HCT116 (cell line): ENCODE measurements at regions not wholly inside any gene's neighbourhood (a gene's known extent, or its start where the extent isn't known, plus 50 kb on each side); places are given as distances from the start of the nearest gene placed in this dataset.

Experiments used
- ATAC-seq: fragments of 200-7000 bp; cut with Tn5 transposase; 2 replicates; pipeline ENCODE4 v1.9.1; 2020; ENCODE audit warnings: mild to moderate bottlenecking, moderate library complexity
- BruUV-seq: library from RNA; stranded (reverse); fragments of 400-500 nt; replicated peaks from 2 replicates; lab custom pipeline; 2021; lab: Mats Ljungman, UMichigan
- CTCF ChIA-PET: fragments of 300-600 bp; sonication (Branson Sonifier 250); formaldehyde crosslinking; loops from one replicate; lab custom pipeline; 2021; ENCODE audit warnings: antibody characterized with exemption; lab: Charles Lee
- POLR2A ChIA-PET: fragments of 300-600, 350-600 bp; sonication (Branson Sonifier 250); formaldehyde crosslinking; loops from one replicate; lab custom pipeline; 2021; ENCODE audit warnings: antibody characterized with exemption; lab: Charles Lee
- RAD21 ChIA-PET, 2 experiments: fragments of 300-600 bp; sonication (Branson Sonifier 250); formaldehyde crosslinking; loops; one replicate each; lab custom pipeline; 2023; ENCODE audit warnings: low total read pairs in 2 of 2; ENCODE audit not compliant: uncharacterized antibody in 2 of 2, unreplicated experiment in 2 of 2, low non-redundant PET in 1 of 2; lab: Charles Lee
- DNase-seq: peaks from one replicate; pipeline ENCODE4 v3.0.0-alpha.2; 2010; ENCODE audit warnings: low read depth, low spot score
- H2AFZ ChIP-seq: fragments of 200-600 bp; shearing (Covaris generic), sonication (generic); 2 replicates; pipeline ENCODE4 v1.6.1; 2017; ENCODE audit warnings: low read depth, mixed run types, mixed read lengths, antibody characterized with exemption, low read length; ENCODE audit not compliant: poor library complexity, severe bottlenecking
- H3K27ac ChIP-seq: 2 replicates; pipeline ENCODE4 v1.5.1; 2012; ENCODE audit warnings: low read depth, low read length
- H3K27me3 ChIP-seq: fragments of 200-600 bp; sonication (generic); 2 replicates; pipeline ENCODE4 v1.6.1; 2016; ENCODE audit warnings: mixed run types, low read length, mixed read lengths; ENCODE audit not compliant: insufficient read depth
- H3K36me3 ChIP-seq, 2 experiments: fragments of 200-500 bp in 1 of 2; fragments of 200-600 bp in 1 of 2; sonication (Bioruptor generic) in 1 of 2; sonication (generic) in 1 of 2; 2 replicates each; pipeline versions ENCODE4 v1.5.1 to v1.6.1; 2014 to 2016; ENCODE audit warnings: low read length in 2 of 2, inconsistent platforms in 1 of 2, mixed read lengths in 1 of 2, mixed run types in 1 of 2; ENCODE audit not compliant: insufficient read depth in 2 of 2, control insufficient read depth in 1 of 2
- H3K4me1 ChIP-seq, 2 experiments: fragments of 200-600 bp in 1 of 2; sonication (generic) in 1 of 2; 2 replicates each; pipeline versions ENCODE4 v1.5.1 to v1.6.1; 2012 to 2017; ENCODE audit warnings: low read length in 2 of 2, inconsistent platforms in 1 of 2, mild to moderate bottlenecking in 1 of 2, mixed read lengths in 1 of 2, mixed run types in 1 of 2, moderate library complexity in 1 of 2; ENCODE audit not compliant: insufficient read depth in 2 of 2, control insufficient read depth in 1 of 2
- H3K4me2 ChIP-seq: fragments of 200-600 bp; sonication (generic); 2 replicates; pipeline ENCODE4 v1.6.1; 2017; ENCODE audit warnings: mixed run types, low read length, mixed read lengths
- H3K4me3 ChIP-seq, 2 experiments: fragments of 200-600 bp in 1 of 2; sonication (generic) in 1 of 2; replicated peaks in 1 of 2; 2 replicates each; pipeline ENCODE4 v1.5.1; 2011 to 2016; ENCODE audit warnings: low read length in 2 of 2, control low read depth in 1 of 2, low read depth in 1 of 2, mild to moderate bottlenecking in 1 of 2, mixed read lengths in 1 of 2, mixed run types in 1 of 2
- H3K79me2 ChIP-seq: fragments of 200-600 bp; sonication (generic); 2 replicates; pipeline ENCODE4 v1.6.1; 2017; ENCODE audit warnings: mild to moderate bottlenecking, mixed run types, low read length, moderate library complexity, mixed read lengths; ENCODE audit not compliant: insufficient read depth
- H3K9ac ChIP-seq: fragments of 200-600 bp; sonication (generic); 2 replicates; pipeline ENCODE4 v1.6.1; 2016; ENCODE audit warnings: low read length, mixed read lengths
- H3K9me2 ChIP-seq: fragments of 200-600 bp; sonication (generic), shearing (Covaris generic); 2 replicates; pipeline ENCODE4 v1.6.1; 2017; ENCODE audit warnings: mixed run types, mild to moderate bottlenecking, moderate library complexity; ENCODE audit not compliant: insufficient read depth
- H3K9me3 ChIP-seq, 2 experiments: fragments of 200-500 bp in 1 of 2; fragments of 200-600 bp in 1 of 2; sonication (Bioruptor generic) in 1 of 2; sonication (generic) in 1 of 2; 2 replicates each; pipeline ENCODE4 v1.6.1; 2014 to 2017; ENCODE audit warnings: low read length in 2 of 2, mixed read lengths in 2 of 2, inconsistent platforms in 1 of 2, low read depth in 1 of 2, mild to moderate bottlenecking in 1 of 2, mixed run types in 1 of 2, moderate library complexity in 1 of 2; ENCODE audit not compliant: control insufficient read depth in 1 of 2, insufficient read depth in 1 of 2
- H4K20me1 ChIP-seq: fragments of 200-600 bp; sonication (generic), shearing (Covaris generic); 2 replicates; pipeline ENCODE4 v1.6.1; 2017; ENCODE audit warnings: mixed run types, mild to moderate bottlenecking, moderate library complexity; ENCODE audit not compliant: insufficient read depth
- CBX3 ChIP-seq: IDR thresholded peaks from 2 replicates; pipeline ENCODE4 v1.6.1; 2012; ENCODE audit warnings: low read depth
- CEBPB ChIP-seq: IDR thresholded peaks from 2 replicates; pipeline ENCODE4 v1.6.1; 2012; ENCODE audit warnings: low read depth
- EGR1 ChIP-seq: IDR thresholded peaks from 2 replicates; pipeline ENCODE4 v1.6.1; 2012; ENCODE audit warnings: low read depth
- ELF1 ChIP-seq: IDR thresholded peaks from 2 replicates; pipeline ENCODE4 v1.6.1; 2012; ENCODE audit warnings: low read depth, borderline replicate concordance
- EZH2phosphoT487 ChIP-seq: fragments of 200-600 bp; IDR thresholded peaks from 2 replicates; pipeline ENCODE4 v1.6.1; 2018; ENCODE audit warnings: antibody characterized with exemption, borderline replicate concordance
- FOSL1 ChIP-seq: IDR thresholded peaks from 2 replicates; pipeline ENCODE4 v1.6.1; 2012; ENCODE audit warnings: low read depth
- POLR2AphosphoS5 ChIP-seq: IDR thresholded peaks from 2 replicates; pipeline ENCODE4 v1.6.1; 2011; ENCODE audit warnings: mild to moderate bottlenecking, low read depth, low read length, moderate library complexity
- SP1 ChIP-seq: IDR thresholded peaks from 2 replicates; pipeline ENCODE4 v1.6.1; 2012; ENCODE audit warnings: low read depth
- SRF ChIP-seq: IDR thresholded peaks from 2 replicates; pipeline ENCODE4 v1.6.1; 2012; ENCODE audit warnings: low read depth
- YY1 ChIP-seq: IDR thresholded peaks from 2 replicates; pipeline ENCODE4 v1.6.1; 2011; ENCODE audit warnings: low read length, low read depth, moderate library complexity, mild to moderate bottlenecking; ENCODE audit not compliant: insufficient replicate concordance; ENCODE audit errors: extremely low read depth
- ZFX ChIP-seq: fragments of 450-650 bp; IDR thresholded peaks from 2 replicates; pipeline ENCODE4 v1.6.1; 2017
- intact Hi-C: fragments of 100-400 bp; cut with micrococcal nuclease; formaldehyde crosslinking; loops from 2 replicates; pipeline ENCODE4 v1.10.0; 2022
- TF ChIP-seq, protein P1 (sequence below): IDR thresholded peaks from 2 replicates; pipeline ENCODE4 v1.6.1; 2012

DNA sequence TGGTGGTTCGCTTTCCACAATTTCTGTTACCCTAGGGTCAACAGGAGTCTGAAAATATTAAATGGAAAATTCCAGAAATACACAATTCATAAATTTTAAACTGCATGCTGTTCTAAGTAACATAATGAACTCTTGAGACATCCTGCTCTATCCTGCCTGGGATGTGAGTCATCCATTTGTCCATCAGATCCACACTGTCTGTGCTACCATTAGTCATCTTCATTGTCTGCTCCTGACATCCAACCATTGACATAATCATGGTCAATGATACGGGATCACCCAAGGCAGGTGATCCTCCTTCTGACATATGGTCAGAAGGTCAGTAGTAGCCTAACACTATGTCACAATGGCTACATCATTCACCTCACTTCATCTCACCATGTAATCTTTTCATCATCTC lies 276.7 kb upstream of the KIF2A start:
- Histone ChIP-seq H3K9me2 (no peaks in the 10 kb centered on the region), H3K27me3 (peaks cover 14% of the 10 kb centered on the region; the same call in 1 of the 2 replicates), H3K27ac (no peak overlapping the region), H3K9me3 (no peaks in the 10 kb centered on the region), H3K9ac (no peak overlapping the region), H3K4me2 (no peak overlapping the region), H3K36me3 (no peaks in the 10 kb centered on the region), H3K4me1 (no peaks in the 10 kb centered on the region), H3K4me3 (no peak overlapping the region), H2AFZ (no peak overlapping the region), H4K20me1 (no peaks in the 10 kb centered on the region), H3K79me2 (no peaks in the 10 kb centered on the region)
- BruUV-seq, result no TSS peak
- ATAC-seq (no peak), DNase-seq (no peak)
- TF ChIP-seq ZFX (no peak), POLR2AphosphoS5 (no peak), CBX3 (no peak), YY1 (no peak), FOSL1 (no peak)
- intact Hi-C loops, result no loop called here
- CTCF ChIA-PET, result no interaction called here
- POLR2A ChIA-PET, result no interaction called here
- RAD21 ChIA-PET, result no interaction called here

DNA sequence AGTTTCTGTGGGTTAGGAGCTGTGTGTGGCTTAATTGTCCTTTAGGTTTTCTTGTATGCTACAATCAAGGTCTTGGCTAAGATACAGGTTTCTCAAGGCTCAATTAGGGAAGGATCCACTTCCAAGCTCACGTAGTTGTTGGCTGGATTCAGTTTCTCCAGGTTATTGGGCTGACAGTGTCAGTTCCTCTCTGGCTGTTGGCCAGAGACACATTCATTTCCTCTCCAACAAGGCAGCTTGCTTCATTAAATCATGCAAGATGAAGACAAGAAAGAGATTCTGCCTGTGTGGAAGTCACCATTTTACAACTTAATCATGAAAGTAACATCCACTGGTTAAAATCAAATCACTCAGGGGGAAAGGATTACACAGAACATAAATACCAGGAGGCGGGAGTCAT lies 275.7 kb upstream of the KIF2A start:
- Histone ChIP-seq H3K27me3 (peaks cover 12% of the 10 kb centered on the region; the same call in 1 of the 2 replicates), H3K9me3 (no peaks in the 10 kb centered on the region), H3K4me2 (no peak overlapping the region), H3K9ac (no peak overlapping the region), H4K20me1 (no peaks in the 10 kb centered on the region), H3K4me1 (no peaks in the 10 kb centered on the region)
- CTCF ChIA-PET, result no interaction called here
- BruUV-seq, result no TSS peak
- intact Hi-C loops, result no loop called here
- DNase-seq, result no peak
- TF ChIP-seq CEBPB (no peak), SRF (no peak), EZH2phosphoT487 (no peak), SP1 (no peak), EGR1 (no peak), ELF1 (no peak)
- TF ChIP-seq, protein P1, sequence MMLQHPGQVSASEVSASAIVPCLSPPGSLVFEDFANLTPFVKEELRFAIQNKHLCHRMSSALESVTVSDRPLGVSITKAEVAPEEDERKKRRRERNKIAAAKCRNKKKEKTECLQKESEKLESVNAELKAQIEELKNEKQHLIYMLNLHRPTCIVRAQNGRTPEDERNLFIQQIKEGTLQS, result no peak
- TF ChIP-seq, all 23 proteins: peak for 0
- Histone ChIP-seq H2AFZ (no peak overlapping the region), H3K4me3 (no peak overlapping the region), H3K27ac (no peak overlapping the region), H3K9me2 (no peaks in the 10 kb centered on the region), H3K36me3 (no peaks in the 10 kb centered on the region), H3K79me2 (no peaks in the 10 kb centered on the region)
- POLR2A ChIA-PET, result no interaction called here
- ATAC-seq, result no peak
- RAD21 ChIA-PET, result no interaction called here
